ENCODE measurements at regions not wholly inside any gene's neighbourhood (a gene's known extent, or its start where the extent isn't known, plus 50 kb on each side); places are given as distances from the start of the nearest gene placed in this dataset.

DNA sequence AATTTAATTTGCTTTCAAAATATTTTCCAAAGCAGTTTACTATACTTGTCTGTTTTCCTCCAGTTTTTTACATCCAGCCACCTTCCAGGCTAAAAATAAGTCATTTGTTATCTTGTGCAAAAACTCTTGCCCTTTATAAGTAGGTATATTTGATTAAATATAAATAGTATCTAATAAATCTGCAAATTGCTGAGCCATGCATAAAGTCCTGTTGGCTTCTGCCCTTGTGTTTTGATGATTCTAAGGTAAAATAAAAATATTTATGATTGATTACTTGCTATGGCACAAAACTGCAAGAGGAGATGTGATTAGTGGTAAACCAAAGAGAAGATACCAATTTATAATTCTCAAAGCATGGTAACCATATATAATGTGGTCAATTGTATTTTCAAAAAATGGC, 1026.7 kb downstream of the EPHA3 start:
- TF ChIP-seq, protein P1, sequence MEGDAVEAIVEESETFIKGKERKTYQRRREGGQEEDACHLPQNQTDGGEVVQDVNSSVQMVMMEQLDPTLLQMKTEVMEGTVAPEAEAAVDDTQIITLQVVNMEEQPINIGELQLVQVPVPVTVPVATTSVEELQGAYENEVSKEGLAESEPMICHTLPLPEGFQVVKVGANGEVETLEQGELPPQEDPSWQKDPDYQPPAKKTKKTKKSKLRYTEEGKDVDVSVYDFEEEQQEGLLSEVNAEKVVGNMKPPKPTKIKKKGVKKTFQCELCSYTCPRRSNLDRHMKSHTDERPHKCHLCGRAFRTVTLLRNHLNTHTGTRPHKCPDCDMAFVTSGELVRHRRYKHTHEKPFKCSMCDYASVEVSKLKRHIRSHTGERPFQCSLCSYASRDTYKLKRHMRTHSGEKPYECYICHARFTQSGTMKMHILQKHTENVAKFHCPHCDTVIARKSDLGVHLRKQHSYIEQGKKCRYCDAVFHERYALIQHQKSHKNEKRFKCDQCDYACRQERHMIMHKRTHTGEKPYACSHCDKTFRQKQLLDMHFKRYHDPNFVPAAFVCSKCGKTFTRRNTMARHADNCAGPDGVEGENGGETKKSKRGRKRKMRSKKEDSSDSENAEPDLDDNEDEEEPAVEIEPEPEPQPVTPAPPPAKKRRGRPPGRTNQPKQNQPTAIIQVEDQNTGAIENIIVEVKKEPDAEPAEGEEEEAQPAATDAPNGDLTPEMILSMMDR (IDR thresholded peaks at IDR 0.05) = no peak
- TF ChIP-seq EZH2 (IDR thresholded peaks at IDR 0.05; ENCODE audit: borderline replicate concordance, insufficient read depth, low read depth, low read length, poor library complexity, severe bottlenecking) = no peak
